ENCODE measurements at regions not wholly inside any gene's neighbourhood (a gene's known extent, or its start where the extent isn't known, plus 50 kb on each side); places are given as distances from the start of the nearest gene placed in this dataset.
"Not testable (repeated sequence)": the region's sequence is repeated elsewhere in the genome, so short reads cannot be mapped to it uniquely, and the experiment has no call there.

GRCh38 chr2:61634512-61634911 is 96.4 kb upstream of the XPO1 start:
- Mint-ChIP-seq H3K4me3 (no peak overlapping the region), H3K27ac (no peak overlapping the region), H3K4me1 (ENCODE audit: low read depth) (no peaks in the 10 kb centered on the region), H3K9me3 (no peaks in the 10 kb centered on the region), H3K27me3 (no peaks in the 10 kb centered on the region), H3K36me3 (ENCODE audit: low read depth) (no peaks in the 10 kb centered on the region)

GRCh38 chr2:61633250-61633649 is 95.1 kb upstream of the XPO1 start:
- H3K9me3 Mint-ChIP-seq = no peaks in the 10 kb centered on the region

GRCh38 chr2:61632276-61633169 is 94.4 kb upstream of the XPO1 start:
- Mint-ChIP-seq H3K4me1 (ENCODE audit: low read depth) (no peaks in the 10 kb centered on the region), H3K36me3 (ENCODE audit: low read depth) (no peaks in the 10 kb centered on the region), H3K4me3 (no peak overlapping the region), H3K9me3 (no peaks in the 10 kb centered on the region), H3K27ac (no peak overlapping the region), H3K27me3 (no peaks in the 10 kb centered on the region)

More at GRCh38 chr2:61633250-61633649, 95.1 kb upstream of the XPO1 start:
- no peak overlapping the region for H3K4me3 Mint-ChIP-seq
- H3K4me1 Mint-ChIP-seq (ENCODE audit: low read depth) = no peaks in the 10 kb centered on the region
- no peaks in the 10 kb centered on the region for H3K27me3 Mint-ChIP-seq
- H3K36me3 Mint-ChIP-seq (ENCODE audit: low read depth) = no peaks in the 10 kb centered on the region
- H3K27ac Mint-ChIP-seq = no peak overlapping the region

DNA sequence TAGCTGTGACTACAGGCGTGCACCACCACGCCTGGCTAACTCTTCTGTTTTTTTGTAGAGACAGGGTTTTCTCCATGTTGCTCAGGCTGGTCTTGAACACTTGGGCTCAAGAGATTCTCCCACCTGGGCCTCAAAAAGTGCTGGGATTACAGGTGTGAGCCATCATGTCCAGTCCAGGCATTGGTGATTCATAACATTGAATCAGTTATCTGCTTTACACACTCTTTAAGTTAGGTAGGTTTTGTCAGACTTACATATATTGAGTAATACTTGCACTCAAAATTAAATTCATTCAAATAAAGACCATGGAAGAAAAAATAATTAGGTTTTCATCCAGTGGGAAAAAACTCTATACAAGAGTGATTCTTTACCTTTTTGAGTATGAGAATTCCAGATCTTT is 93.2 kb upstream of the XPO1 start:
- no peaks in the 10 kb centered on the region for H3K9me3 Mint-ChIP-seq

GRCh38 chr2:61626827-61627226 is 88.7 kb upstream of the XPO1 start:
- Mint-ChIP-seq H3K27ac (no peak overlapping the region), H3K4me3 (no peak overlapping the region)

More for the DNA sequence above, 93.2 kb upstream of the XPO1 start:
- no peaks in the 10 kb centered on the region for H3K36me3 Mint-ChIP-seq (ENCODE audit: low read depth)
- no peaks in the 10 kb centered on the region for H3K27me3 Mint-ChIP-seq
- H3K4me1 Mint-ChIP-seq (ENCODE audit: low read depth) = no peaks in the 10 kb centered on the region
- H3K27ac Mint-ChIP-seq = no peak overlapping the region
- no peak overlapping the region for H3K4me3 Mint-ChIP-seq

DNA sequence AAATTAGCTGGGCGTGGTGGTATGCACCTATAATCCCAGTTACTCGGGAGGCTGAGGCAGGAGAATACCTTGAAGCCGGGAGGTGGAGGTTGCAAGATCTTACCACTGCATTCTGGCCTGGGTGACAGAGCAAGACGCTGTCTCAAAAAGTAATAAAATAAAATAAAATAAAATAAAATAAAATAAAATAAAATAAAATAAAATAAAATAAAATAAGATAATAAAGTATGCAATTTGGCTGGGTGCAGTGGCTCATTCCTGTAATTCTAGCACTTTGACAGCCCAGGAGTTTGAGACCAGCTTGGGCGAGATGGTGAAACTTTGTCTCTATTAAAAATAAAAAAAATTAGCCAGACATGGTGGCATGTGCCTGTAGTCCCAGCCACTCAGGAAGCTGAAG is 85.6 kb upstream of the XPO1 start:
- Mint-ChIP-seq H3K27me3 (no peaks in the 10 kb centered on the region), H3K4me3 (no peak overlapping the region), H3K4me1 (ENCODE audit: low read depth) (peaks cover 6% of the 10 kb centered on the region), H3K27ac (no peak overlapping the region), H3K36me3 (ENCODE audit: low read depth) (no peaks in the 10 kb centered on the region), H3K9me3 (no peaks in the 10 kb centered on the region)

More at GRCh38 chr2:61626827-61627226, 88.7 kb upstream of the XPO1 start:
- Mint-ChIP-seq H3K9me3 (no peaks in the 10 kb centered on the region), H3K36me3 (ENCODE audit: low read depth) (no peaks in the 10 kb centered on the region), H3K4me1 (ENCODE audit: low read depth) (no peaks in the 10 kb centered on the region), H3K27me3 (no peaks in the 10 kb centered on the region)

- H3K9me3 Mint-ChIP-seq = no peaks in the 10 kb centered on the region
- no peak overlapping the region for H3K27ac Mint-ChIP-seq
- H3K36me3 Mint-ChIP-seq (ENCODE audit: low read depth) = no peaks in the 10 kb centered on the region
- peaks cover 6% of the 10 kb centered on the region for H3K4me1 Mint-ChIP-seq (ENCODE audit: low read depth)
- H3K27me3 Mint-ChIP-seq = peaks cover 6% of the 10 kb centered on the region
- no peak overlapping the region for H3K4me3 Mint-ChIP-seq
Measured at GRCh38 chr2:61620244-61621159, 82.3 kb upstream of the XPO1 start.

DNA sequence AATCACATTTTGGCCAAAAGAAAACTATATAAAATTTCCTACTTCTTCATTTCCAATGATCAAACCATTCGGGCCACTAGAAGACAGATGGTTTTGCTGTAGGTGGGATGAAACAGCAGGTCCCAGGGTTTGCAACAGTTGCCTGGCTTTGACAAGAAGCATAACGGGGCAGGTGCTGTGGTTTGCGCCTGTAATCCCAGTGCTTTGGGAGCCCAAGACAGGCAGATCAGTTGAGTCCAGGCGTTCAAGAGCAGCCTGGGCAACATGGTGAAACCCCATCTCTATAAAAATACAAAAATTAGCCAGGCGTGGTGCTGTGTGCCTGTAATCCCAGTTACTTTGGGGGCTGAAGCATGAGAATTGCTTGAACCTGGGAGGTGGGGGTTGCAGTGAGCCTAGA is 81.4 kb upstream of the XPO1 start:
- Mint-ChIP-seq H3K4me1 (ENCODE audit: low read depth) (peaks cover 6% of the 10 kb centered on the region), H3K9me3 (no peaks in the 10 kb centered on the region), H3K27ac (no peak overlapping the region)

DNA sequence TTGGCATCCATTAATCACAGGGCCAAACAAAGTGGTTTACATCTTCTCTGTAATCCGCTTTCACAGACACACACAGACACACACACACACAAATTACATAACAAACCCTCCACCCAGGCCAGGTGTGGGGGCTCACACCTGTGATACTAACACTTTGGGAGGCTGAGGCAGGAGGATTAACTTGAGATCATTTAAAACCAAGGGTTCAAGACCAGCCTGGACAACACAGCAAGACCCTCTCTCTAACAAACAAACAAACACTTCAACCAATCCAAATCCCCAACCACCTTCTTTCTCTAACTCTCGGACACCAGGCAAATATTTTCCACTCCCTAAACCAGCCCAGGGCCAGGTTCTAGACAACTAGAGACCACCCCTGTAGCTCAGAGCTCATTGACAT is 79.5 kb upstream of the XPO1 start:
- no peak overlapping the region for H3K4me3 Mint-ChIP-seq
- H3K27ac Mint-ChIP-seq = no peak overlapping the region
- peaks cover 6% of the 10 kb centered on the region for H3K4me1 Mint-ChIP-seq (ENCODE audit: low read depth)
- H3K36me3 Mint-ChIP-seq (ENCODE audit: low read depth) = no peaks in the 10 kb centered on the region
- peaks cover 6% of the 10 kb centered on the region for H3K27me3 Mint-ChIP-seq
- H3K9me3 Mint-ChIP-seq = no peaks in the 10 kb centered on the region

More for the DNA sequence above, 81.4 kb upstream of the XPO1 start:
- H3K27me3 Mint-ChIP-seq = peaks cover 6% of the 10 kb centered on the region
- H3K36me3 Mint-ChIP-seq (ENCODE audit: low read depth) = no peaks in the 10 kb centered on the region
- no peak overlapping the region for H3K4me3 Mint-ChIP-seq

DNA sequence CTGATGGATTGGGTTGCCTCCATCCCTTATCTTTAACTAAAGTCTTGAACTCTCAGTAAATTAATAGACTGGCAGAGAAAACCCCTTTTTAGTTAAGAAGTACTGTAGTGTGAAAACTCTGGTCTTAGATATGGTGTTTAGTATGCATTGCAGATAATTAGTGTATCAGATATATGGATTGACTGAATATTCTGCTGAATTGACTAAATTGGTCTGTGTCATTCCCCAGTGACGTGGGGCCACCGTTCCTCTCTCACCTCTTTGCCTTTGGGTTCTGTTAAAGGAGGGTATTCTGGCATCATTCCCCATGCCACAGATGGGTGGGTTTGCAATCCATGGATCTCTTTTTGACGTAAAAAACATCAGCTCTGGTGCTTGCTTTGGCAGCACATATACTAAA is 67.1 kb upstream of the XPO1 start:
- H3K4me3 Mint-ChIP-seq = no peak overlapping the region
- no peaks in the 10 kb centered on the region for H3K36me3 Mint-ChIP-seq (ENCODE audit: low read depth)
- no peak overlapping the region for H3K27ac Mint-ChIP-seq
- no peaks in the 10 kb centered on the region for H3K9me3 Mint-ChIP-seq
- no peaks in the 10 kb centered on the region for H3K27me3 Mint-ChIP-seq
- no peaks in the 10 kb centered on the region for H3K4me1 Mint-ChIP-seq (ENCODE audit: low read depth)

DNA sequence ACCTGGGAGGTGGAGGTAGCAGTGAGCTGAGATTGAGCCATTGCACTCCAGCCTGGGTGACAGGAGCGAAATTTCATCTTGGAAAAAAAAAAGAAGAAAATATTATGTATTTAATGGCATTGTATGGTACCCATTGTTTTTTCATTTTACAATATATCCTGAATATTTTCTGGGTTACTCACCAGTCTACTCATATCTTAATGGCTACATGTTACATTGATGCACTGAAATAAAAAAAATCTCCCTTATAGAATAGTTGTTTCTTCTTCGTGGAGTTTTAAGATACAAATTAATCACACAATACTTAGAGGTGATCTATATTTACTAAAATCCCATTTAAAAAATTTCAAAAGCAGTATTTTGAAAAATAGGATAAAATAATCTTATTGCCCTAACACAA is 66.3 kb upstream of the XPO1 start:
- Mint-ChIP-seq H3K4me1 (ENCODE audit: low read depth) (no peaks in the 10 kb centered on the region), H3K27me3 (no peaks in the 10 kb centered on the region), H3K27ac (no peak overlapping the region), H3K9me3 (no peaks in the 10 kb centered on the region), H3K36me3 (ENCODE audit: low read depth) (no peaks in the 10 kb centered on the region), H3K4me3 (no peak overlapping the region)

GRCh38 chr2:61598515-61599156 is 60.5 kb upstream of the XPO1 start:
- not testable (repeated sequence) for H3K4me3 Mint-ChIP-seq; H3K9me3 Mint-ChIP-seq; H3K4me1 Mint-ChIP-seq (ENCODE audit: low read depth); H3K36me3 Mint-ChIP-seq (ENCODE audit: low read depth); H3K27me3 Mint-ChIP-seq; H3K27ac Mint-ChIP-seq

GRCh38 chr2:61597300-61598289 is 59.4 kb upstream of the XPO1 start:
- H3K27me3 Mint-ChIP-seq = no peaks in the 10 kb centered on the region
- H3K4me1 Mint-ChIP-seq (ENCODE audit: low read depth) = peaks cover 5% of the 10 kb centered on the region
- no peak overlapping the region for H3K27ac Mint-ChIP-seq
- H3K4me3 Mint-ChIP-seq = no peak overlapping the region
- H3K36me3 Mint-ChIP-seq (ENCODE audit: low read depth) = no peaks in the 10 kb centered on the region
- H3K9me3 Mint-ChIP-seq = no peaks in the 10 kb centered on the region

- H3K27ac Mint-ChIP-seq; H3K4me1 Mint-ChIP-seq (ENCODE audit: low read depth); H3K9me3 Mint-ChIP-seq; H3K27me3 Mint-ChIP-seq; H3K4me3 Mint-ChIP-seq; H3K36me3 Mint-ChIP-seq (ENCODE audit: low read depth): not testable (repeated sequence)
Measured at GRCh38 chr2:61594201-61594600, 56.0 kb upstream of the XPO1 start.
